ENCODE measurements at regions not wholly inside any gene's neighbourhood (a gene's known extent, or its start where the extent isn't known, plus 50 kb on each side); places are given as distances from the start of the nearest gene placed in this dataset.
A peak's percentile ranks its signal among the peaks of the same experiment; 100 is the strongest.

DNA sequence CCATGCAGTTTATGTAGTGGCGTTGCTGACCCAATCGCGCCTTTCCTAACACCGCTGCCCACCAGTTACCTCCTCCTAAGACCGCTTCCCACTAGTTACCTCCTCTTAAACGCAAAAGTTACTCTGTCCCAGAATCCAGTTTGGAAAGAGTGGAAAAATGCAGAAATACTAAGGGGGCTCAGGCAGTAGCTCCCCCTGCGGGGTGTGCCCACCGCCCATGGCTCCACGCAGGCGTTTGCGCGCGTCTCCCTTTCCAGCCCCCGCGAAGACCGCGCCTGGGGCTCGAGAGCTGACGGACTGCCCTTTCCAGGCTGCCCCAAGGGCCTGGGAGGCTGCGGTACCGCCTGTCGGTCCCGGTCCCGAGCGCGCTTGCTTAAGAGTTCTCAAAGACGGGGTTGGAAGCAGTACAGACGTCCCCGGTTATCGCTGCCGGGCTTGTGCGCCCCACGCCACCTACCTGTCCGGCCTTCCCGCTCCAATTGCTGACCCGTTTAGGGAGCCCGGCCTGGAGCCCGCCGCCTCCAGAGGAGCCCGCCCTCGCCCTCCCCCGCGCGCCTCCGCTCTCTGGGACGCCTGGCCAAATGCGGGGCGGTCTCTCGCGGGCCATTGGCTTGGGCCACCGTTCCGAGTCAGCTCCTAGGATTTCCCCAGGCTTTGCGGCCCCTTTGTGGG is 414.1 kb upstream of the ESRRG start:
- H3K4me3 ChIP-seq: peak overlapping the region in 1 of 2 donors; percentile 13
- TF ChIP-seq, protein P1, sequence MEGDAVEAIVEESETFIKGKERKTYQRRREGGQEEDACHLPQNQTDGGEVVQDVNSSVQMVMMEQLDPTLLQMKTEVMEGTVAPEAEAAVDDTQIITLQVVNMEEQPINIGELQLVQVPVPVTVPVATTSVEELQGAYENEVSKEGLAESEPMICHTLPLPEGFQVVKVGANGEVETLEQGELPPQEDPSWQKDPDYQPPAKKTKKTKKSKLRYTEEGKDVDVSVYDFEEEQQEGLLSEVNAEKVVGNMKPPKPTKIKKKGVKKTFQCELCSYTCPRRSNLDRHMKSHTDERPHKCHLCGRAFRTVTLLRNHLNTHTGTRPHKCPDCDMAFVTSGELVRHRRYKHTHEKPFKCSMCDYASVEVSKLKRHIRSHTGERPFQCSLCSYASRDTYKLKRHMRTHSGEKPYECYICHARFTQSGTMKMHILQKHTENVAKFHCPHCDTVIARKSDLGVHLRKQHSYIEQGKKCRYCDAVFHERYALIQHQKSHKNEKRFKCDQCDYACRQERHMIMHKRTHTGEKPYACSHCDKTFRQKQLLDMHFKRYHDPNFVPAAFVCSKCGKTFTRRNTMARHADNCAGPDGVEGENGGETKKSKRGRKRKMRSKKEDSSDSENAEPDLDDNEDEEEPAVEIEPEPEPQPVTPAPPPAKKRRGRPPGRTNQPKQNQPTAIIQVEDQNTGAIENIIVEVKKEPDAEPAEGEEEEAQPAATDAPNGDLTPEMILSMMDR (IDR thresholded peaks at IDR 0.05): no peak
- no peaks in the 10 kb centered on the region for H3K36me3 ChIP-seq
- no peak overlapping the region for H3K27ac ChIP-seq
- no peak for DNase-seq (ENCODE audit: low spot score)
- H3K27me3 ChIP-seq: no peaks in the 10 kb centered on the region
- no peaks in the 10 kb centered on the region for H3K9me3 ChIP-seq
- H3K4me1 ChIP-seq: peaks cover 0 to 6% of the 10 kb centered on the region in 2 donors

GRCh38 chr1:217136895-217137205 is 413.6 kb upstream of the ESRRG start:
- no peak overlapping the region for H3K27ac ChIP-seq
- no peak overlapping the region for H3K4me3 ChIP-seq
- H3K36me3 ChIP-seq: no peaks in the 10 kb centered on the region
- no peak for DNase-seq (ENCODE audit: low spot score)
- no peaks in the 10 kb centered on the region for H3K27me3 ChIP-seq
- TF ChIP-seq, protein P1 (IDR thresholded peaks at IDR 0.05): no peak
- peaks cover 0 to 6% of the 10 kb centered on the region in 2 donors for H3K4me1 ChIP-seq
- no peaks in the 10 kb centered on the region for H3K9me3 ChIP-seq

DNA sequence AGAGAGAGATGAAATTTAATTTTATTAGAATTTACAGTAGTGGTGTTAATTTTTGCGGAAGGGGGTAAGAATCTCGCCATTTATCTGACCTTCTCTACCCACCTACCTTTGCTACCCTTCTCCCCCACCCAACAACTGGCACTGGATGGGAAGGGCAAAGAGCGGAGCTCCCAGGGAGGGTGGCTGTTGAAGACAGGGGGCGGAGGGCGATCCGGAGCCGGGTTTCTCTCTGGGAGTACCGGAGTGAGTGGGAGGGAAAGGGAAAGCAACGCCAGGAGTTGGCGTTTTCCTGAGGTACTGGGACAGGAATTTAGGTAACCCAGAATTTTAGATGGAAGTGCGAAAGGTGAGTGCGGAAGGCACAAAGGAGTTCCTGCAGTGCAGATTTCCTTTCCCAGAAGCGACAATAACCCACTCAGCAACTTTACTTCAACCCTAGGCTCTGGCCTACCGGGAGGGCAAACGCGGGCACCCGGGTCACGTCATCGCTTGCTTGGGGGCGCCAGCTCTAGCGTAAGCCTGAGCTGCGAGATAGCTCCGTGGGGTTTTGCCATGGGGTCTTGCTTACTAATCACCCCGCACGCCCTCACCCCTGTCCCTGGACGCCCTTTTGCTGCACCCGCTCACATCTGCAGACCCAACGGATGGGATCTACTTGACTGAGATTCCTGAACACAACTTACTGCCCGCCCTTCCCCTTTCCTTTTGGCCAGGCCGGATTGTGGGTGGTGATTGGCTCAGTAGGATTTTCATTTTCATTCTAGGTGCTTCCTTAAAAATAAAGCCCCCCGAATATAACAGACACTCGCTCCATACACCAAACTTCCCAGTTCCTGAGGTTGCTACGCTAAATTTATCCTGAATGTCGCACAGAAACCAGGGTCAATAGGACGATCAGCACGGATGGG is 413.0 kb upstream of the ESRRG start:
- H3K4me3 ChIP-seq: peak overlapping the region; percentile 39 to 52
- H3K36me3 ChIP-seq: no peaks in the 10 kb centered on the region
- no peaks in the 10 kb centered on the region for H3K9me3 ChIP-seq
- peaks cover 0 to 6% of the 10 kb centered on the region in 2 donors for H3K4me1 ChIP-seq
- peak overlapping the region in 1 of 2 donors; percentile 31 for H3K27ac ChIP-seq
- DNase-seq (ENCODE audit: low spot score): no peak
- TF ChIP-seq, protein P1 (IDR thresholded peaks at IDR 0.05): no peak
- H3K27me3 ChIP-seq: no peaks in the 10 kb centered on the region

DNA sequence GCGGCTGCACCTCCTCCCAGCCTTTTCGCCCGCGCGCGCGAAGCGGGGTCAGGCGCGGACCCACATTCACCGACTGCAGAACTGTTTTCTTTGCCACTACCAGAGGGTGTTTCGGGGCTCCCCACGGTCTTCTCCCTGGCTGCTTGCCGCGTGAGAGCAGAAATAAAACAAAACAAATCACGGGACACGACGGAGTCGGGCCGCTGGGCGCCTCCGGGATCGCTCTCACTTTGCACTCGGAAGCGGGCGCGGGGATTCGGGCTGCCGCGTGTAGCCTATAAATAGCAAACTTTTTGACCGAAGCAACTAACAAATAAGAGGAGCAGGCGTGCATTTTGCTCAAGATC is 412.3 kb upstream of the ESRRG start:
- H3K9me3 ChIP-seq: no peaks in the 10 kb centered on the region
- TF ChIP-seq, protein P1 (IDR thresholded peaks at IDR 0.05): no peak
- H3K4me1 ChIP-seq: peaks cover 0 to 6% of the 10 kb centered on the region in 2 donors
- H3K4me3 ChIP-seq: peak overlapping the region; percentile 39 to 52
- peak overlapping the region in 1 of 2 donors; percentile 31 for H3K27ac ChIP-seq
- H3K27me3 ChIP-seq: no peaks in the 10 kb centered on the region
- DNase-seq (ENCODE audit: low spot score): no peak
- no peaks in the 10 kb centered on the region for H3K36me3 ChIP-seq

DNA sequence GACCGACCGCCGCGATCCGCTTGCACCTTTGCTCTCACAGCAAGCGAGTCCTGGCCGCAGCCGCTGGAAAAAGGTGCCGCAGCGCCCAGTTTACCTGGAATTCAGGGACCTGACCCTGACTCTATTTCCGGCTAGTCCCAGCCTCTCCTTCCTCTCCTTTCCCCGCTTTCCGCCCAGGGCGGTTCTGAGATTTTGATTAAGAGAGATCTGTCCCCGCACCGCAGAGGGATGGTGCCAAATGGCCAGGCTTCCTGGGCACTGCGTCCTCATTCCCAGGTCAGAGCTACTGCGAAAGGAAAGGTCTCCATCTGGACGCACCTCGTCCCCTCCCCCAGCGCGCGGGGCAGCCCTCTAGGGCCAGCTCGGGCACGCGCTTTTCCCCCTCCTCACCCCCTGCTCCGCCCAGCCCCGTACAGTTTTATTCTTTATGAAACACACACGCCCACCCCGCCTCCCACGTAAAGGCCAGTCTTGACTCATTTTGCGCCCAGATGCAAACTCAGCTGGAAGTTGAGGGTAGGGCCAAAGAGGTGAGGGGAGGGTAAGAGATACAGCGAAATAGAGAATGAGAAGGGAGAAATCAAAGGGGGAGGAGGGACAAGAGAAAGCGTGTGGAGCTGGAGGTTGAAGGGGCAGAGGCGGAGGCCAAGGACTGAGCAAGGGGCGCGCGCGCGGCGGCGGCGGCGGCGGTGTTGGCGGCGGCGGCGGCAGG is 411.8 kb upstream of the ESRRG start:
- no peaks in the 10 kb centered on the region for H3K36me3 ChIP-seq
- no peak for DNase-seq (ENCODE audit: low spot score)
- no peaks in the 10 kb centered on the region for H3K9me3 ChIP-seq
- H3K4me3 ChIP-seq: peak overlapping the region; percentile 39 to 52
- peak overlapping the region; percentile 24 to 31 for H3K27ac ChIP-seq
- TF ChIP-seq, protein P1 (IDR thresholded peaks at IDR 0.05): no peak
- peaks cover 0 to 6% of the 10 kb centered on the region in 2 donors for H3K4me1 ChIP-seq
- no peaks in the 10 kb centered on the region for H3K27me3 ChIP-seq
